OCI-LY3 (cell line): ENCODE measurements at regions not wholly inside any gene's neighbourhood (a gene's known extent, or its start where the extent isn't known, plus 50 kb on each side); places are given as distances from the start of the nearest gene placed in this dataset.

ENCODE experiments used
- H2AFZ ChIP-seq: fragments of 200-600, 300-600 bp; shearing (Covaris generic); 2 replicates; pipeline ENCODE4 v1.6.0; 2014; ENCODE audit warnings: antibody characterized with exemption, low read depth, low read length
- H3K27ac ChIP-seq: fragments of 200-600, 300-600 bp; sonication (generic); 2 replicates; pipeline ENCODE4 v1.5.1; 2014; ENCODE audit warnings: mild to moderate bottlenecking, low read length, moderate library complexity, mixed read lengths
- H3K27me3 ChIP-seq: fragments of 200-600, 300-600 bp; sonication (generic); 2 replicates; pipeline ENCODE4 v1.6.1; 2014; ENCODE audit warnings: low read depth, low read length, mixed read lengths
- H3K36me3 ChIP-seq: fragments of 200-600, 300-600 bp; sonication (generic); replicated peaks from 2 replicates; pipeline ENCODE3; 2014; ENCODE audit warnings: low read depth, low read length, mixed read lengths
- H3K4me1 ChIP-seq: fragments of 300-600, 200-600 bp; sonication (generic); 2 replicates; pipeline ENCODE4 v1.6.1; 2014; ENCODE audit warnings: low read length, mixed read lengths
- H3K4me2 ChIP-seq: fragments of 200-600, 300-600 bp; sonication (generic); 2 replicates; pipeline ENCODE4 v1.6.1; 2014; ENCODE audit warnings: low read length, mixed read lengths
- H3K4me3 ChIP-seq: fragments of 300-600, 200-600 bp; sonication (generic); 2 replicates; pipeline ENCODE4 v1.5.1; 2014; ENCODE audit warnings: antibody characterized with exemption, mild to moderate bottlenecking, low read length, moderate library complexity
- H3K79me2 ChIP-seq: fragments of 300-600, 200-600 bp; shearing (Covaris generic); 2 replicates; pipeline ENCODE4 v1.6.1; 2014; ENCODE audit warnings: mild to moderate bottlenecking, low read length, mixed read lengths
- H3K9ac ChIP-seq: fragments of 300-600, 200-600 bp; shearing (Covaris generic); 2 replicates; pipeline ENCODE4 v1.6.0; 2014; ENCODE audit warnings: mild to moderate bottlenecking, low read length, moderate library complexity
- H3K9me3 ChIP-seq: fragments of 200-600, 300-600 bp; shearing (Covaris generic); 2 replicates; pipeline ENCODE4 v1.6.1; 2014; ENCODE audit warnings: low read length, mixed read lengths; ENCODE audit not compliant: insufficient read depth
- H4K20me1 ChIP-seq: fragments of 200-600, 300-600 bp; sonication (generic); 2 replicates; pipeline ENCODE4 v1.6.1; 2016; ENCODE audit warnings: low read length, mixed read lengths; ENCODE audit not compliant: insufficient read depth
- EZH2phosphoT487 ChIP-seq: fragments of 200-600 bp; shearing (Covaris generic); IDR thresholded peaks from 2 replicates; pipeline ENCODE4 v1.6.1; 2018; ENCODE audit warnings: antibody characterized with exemption, mixed run types, low read depth
- TF ChIP-seq, protein P1 (sequence below): fragments of 200-600, 300-600 bp; sonication (generic); IDR thresholded peaks from 2 replicates; pipeline ENCODE4 v1.5.1; 2014; ENCODE audit warnings: antibody characterized with exemption, low read length, low read depth

DNA sequence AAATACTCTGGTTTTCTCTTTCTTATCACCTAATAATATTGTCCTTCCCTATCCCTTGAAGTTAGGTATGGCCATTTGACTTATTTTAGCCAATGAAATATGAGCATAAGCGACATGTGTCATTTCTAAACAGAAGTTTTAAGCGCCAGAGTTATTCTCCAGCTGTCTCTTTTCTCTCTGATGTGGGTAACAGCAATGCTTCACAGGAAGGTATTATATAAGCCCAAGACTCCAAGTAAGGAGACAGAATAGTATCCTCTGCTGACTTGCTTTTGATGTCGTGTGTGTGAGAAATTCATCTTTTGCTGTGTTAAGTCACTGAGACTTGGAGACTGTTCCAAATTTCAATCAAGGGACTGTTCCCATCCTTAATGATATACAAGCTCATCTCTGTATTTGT lies 224.6 kb upstream of the NECTIN3 start:
- Histone ChIP-seq H3K4me2 (no peak overlapping the region), H3K36me3 (no peaks in the 10 kb centered on the region), H3K4me1 (no peaks in the 10 kb centered on the region), H3K9me3 (no peaks in the 10 kb centered on the region), H2AFZ (no peak overlapping the region), H3K27me3 (no peaks in the 10 kb centered on the region), H3K27ac (no peak overlapping the region), H3K4me3 (no peak overlapping the region), H3K9ac (no peak overlapping the region), H3K79me2 (no peaks in the 10 kb centered on the region), H4K20me1 (no peaks in the 10 kb centered on the region)
- TF ChIP-seq EZH2phosphoT487, result no peak
- TF ChIP-seq, protein P1, sequence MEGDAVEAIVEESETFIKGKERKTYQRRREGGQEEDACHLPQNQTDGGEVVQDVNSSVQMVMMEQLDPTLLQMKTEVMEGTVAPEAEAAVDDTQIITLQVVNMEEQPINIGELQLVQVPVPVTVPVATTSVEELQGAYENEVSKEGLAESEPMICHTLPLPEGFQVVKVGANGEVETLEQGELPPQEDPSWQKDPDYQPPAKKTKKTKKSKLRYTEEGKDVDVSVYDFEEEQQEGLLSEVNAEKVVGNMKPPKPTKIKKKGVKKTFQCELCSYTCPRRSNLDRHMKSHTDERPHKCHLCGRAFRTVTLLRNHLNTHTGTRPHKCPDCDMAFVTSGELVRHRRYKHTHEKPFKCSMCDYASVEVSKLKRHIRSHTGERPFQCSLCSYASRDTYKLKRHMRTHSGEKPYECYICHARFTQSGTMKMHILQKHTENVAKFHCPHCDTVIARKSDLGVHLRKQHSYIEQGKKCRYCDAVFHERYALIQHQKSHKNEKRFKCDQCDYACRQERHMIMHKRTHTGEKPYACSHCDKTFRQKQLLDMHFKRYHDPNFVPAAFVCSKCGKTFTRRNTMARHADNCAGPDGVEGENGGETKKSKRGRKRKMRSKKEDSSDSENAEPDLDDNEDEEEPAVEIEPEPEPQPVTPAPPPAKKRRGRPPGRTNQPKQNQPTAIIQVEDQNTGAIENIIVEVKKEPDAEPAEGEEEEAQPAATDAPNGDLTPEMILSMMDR, result no peak

DNA sequence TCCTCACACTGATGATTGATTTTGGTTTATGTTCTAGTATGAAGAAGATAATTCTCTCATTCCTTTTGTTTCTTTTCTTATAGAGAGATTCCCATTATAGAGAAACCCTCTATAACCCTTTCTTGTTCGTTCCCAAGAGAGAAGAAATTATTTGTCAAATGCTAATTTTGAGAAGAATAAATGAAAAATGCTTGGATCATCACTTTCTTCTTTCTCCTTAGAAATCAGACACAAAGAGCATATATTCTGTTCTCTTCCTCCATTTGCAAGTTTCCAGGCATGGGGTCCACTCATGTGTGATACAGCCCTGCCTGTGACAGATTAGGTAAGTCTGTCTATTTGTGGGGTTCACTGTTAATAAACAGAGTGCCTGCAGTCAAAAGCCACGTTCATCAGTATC lies 222.6 kb upstream of the NECTIN3 start:
- Histone ChIP-seq H3K9ac (no peak overlapping the region), H2AFZ (no peak overlapping the region), H3K4me2 (no peak overlapping the region), H3K4me1 (no peaks in the 10 kb centered on the region), H3K27me3 (no peaks in the 10 kb centered on the region), H3K9me3 (no peaks in the 10 kb centered on the region), H3K36me3 (no peaks in the 10 kb centered on the region), H3K4me3 (no peak overlapping the region), H3K79me2 (no peaks in the 10 kb centered on the region), H3K27ac (no peak overlapping the region), H4K20me1 (no peaks in the 10 kb centered on the region)
- TF ChIP-seq EZH2phosphoT487, result no peak
- TF ChIP-seq, protein P1, result no peak

DNA sequence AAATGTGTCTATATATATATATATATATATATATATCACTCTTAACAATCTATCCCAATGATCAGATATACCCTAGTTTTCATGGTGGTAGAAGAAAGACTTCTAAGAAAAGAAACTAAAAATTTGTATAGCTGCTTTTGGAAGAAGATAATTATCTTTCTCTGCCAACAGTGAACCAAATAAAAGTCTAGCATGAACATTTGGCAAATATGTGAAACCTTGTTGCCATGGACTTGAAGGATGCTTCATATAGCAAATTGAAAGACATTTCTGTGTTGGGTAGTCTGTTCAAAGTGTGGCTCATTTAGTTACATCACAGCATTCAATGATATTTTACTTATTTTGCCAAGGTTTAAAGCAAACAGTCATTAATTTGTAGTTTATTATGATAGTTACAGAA lies 219.9 kb upstream of the NECTIN3 start:
- H3K4me1 ChIP-seq, result no peaks in the 10 kb centered on the region
- no peaks in the 10 kb centered on the region for H3K79me2 ChIP-seq
- H3K27ac ChIP-seq, result no peak overlapping the region
- no peaks in the 10 kb centered on the region for H3K36me3 ChIP-seq
- H3K9ac ChIP-seq, result no peak overlapping the region
- H3K4me3 ChIP-seq, result no peak overlapping the region
- no peak for TF ChIP-seq EZH2phosphoT487
- TF ChIP-seq, protein P1, result no peak
- H2AFZ ChIP-seq, result no peak overlapping the region
- H4K20me1 ChIP-seq, result no peaks in the 10 kb centered on the region
- H3K9me3 ChIP-seq, result no peaks in the 10 kb centered on the region
- no peaks in the 10 kb centered on the region for H3K27me3 ChIP-seq
- H3K4me2 ChIP-seq, result no peak overlapping the region

DNA sequence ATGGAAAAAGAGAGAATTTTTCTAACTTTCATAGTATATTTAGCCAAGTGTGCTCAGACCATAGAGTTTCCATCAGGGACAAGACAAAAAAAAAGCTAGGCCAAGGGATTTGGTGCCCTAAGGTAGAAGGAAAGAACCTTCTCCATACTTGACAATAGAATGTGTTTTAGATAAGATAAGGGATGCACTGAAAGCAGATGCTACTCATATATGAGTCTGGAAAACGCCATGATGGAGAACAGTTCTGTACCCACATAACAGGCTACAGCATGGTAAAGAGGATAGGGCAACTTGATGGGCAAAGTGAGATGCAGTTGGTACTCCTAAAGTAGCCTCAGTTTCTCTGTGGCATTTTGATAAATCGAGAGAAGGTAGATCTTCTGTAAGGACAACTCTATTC lies 216.4 kb upstream of the NECTIN3 start:
- no peak overlapping the region for H3K4me3 ChIP-seq
- no peaks in the 10 kb centered on the region for H3K9me3 ChIP-seq
- H3K9ac ChIP-seq, result no peak overlapping the region
- TF ChIP-seq EZH2phosphoT487, result no peak
- TF ChIP-seq, protein P1, result no peak
- H3K27me3 ChIP-seq, result no peaks in the 10 kb centered on the region
- no peak overlapping the region for H3K4me2 ChIP-seq
- H4K20me1 ChIP-seq, result no peaks in the 10 kb centered on the region
- no peaks in the 10 kb centered on the region for H3K36me3 ChIP-seq
- H2AFZ ChIP-seq, result no peak overlapping the region
- no peaks in the 10 kb centered on the region for H3K4me1 ChIP-seq
- no peaks in the 10 kb centered on the region for H3K79me2 ChIP-seq
- no peak overlapping the region for H3K27ac ChIP-seq
